Renal cortical epithelial cell (primary cell): ENCODE measurements at regions not wholly inside any gene's neighbourhood (a gene's known extent, or its start where the extent isn't known, plus 50 kb on each side); places are given as distances from the start of the nearest gene placed in this dataset.

Experiments
- DNase-seq: peaks from one replicate; pipeline ENCODE4 v3.0.0-alpha.2; 2011; ENCODE audit warnings: low read depth

GRCh38 chr4:71240094-71240493, 98.7 kb upstream of the SLC4A4 start:
- DNase-seq, result no peak

GRCh38 chr4:71241501-71242288, 97.1 kb upstream of the SLC4A4 start:
- DNase-seq, result no peak

- no peak for DNase-seq
These were observed 95.6 kb upstream of the SLC4A4 start for GRCh38 chr4:71243091-71243833.

GRCh38 chr4:71247706-71248105, 91.1 kb upstream of the SLC4A4 start:
- no peak for DNase-seq

GRCh38 chr4:71251261-71251660, 87.6 kb upstream of the SLC4A4 start:
- no peak for DNase-seq

GRCh38 chr4:71253545-71253944, 85.3 kb upstream of the SLC4A4 start:
- DNase-seq, result no peak

- DNase-seq, result no peak
These were observed 84.3 kb upstream of the SLC4A4 start for GRCh38 chr4:71254451-71255012.

- DNase-seq, result no peak
These were observed 82.8 kb upstream of the SLC4A4 start for GRCh38 chr4:71255976-71256375.

GRCh38 chr4:71257761-71258160, 81.1 kb upstream of the SLC4A4 start:
- no peak for DNase-seq

GRCh38 chr4:71258323-71258722, 80.5 kb upstream of the SLC4A4 start:
- no peak for DNase-seq

GRCh38 chr4:71259280-71259679, 79.5 kb upstream of the SLC4A4 start:
- DNase-seq, result no peak

- DNase-seq, result no peak
These were observed 78.9 kb upstream of the SLC4A4 start for GRCh38 chr4:71259911-71260331.

- no peak for DNase-seq
These were observed 78.3 kb upstream of the SLC4A4 start for GRCh38 chr4:71260544-71260943.

- DNase-seq, result no peak
These were observed 77.8 kb upstream of the SLC4A4 start for GRCh38 chr4:71261001-71261400.

GRCh38 chr4:71261633-71262121, 77.1 kb upstream of the SLC4A4 start:
- no peak for DNase-seq

GRCh38 chr4:71262161-71262560, 76.7 kb upstream of the SLC4A4 start:
- DNase-seq, result no peak

GRCh38 chr4:71266090-71266794, 72.6 kb upstream of the SLC4A4 start:
- DNase-seq, result no peak

GRCh38 chr4:71267244-71267643, 71.6 kb upstream of the SLC4A4 start:
- no peak for DNase-seq

- no peak for DNase-seq
These were observed 70.7 kb upstream of the SLC4A4 start for GRCh38 chr4:71268166-71268565.

GRCh38 chr4:71269233-71269632, 69.6 kb upstream of the SLC4A4 start:
- DNase-seq, result no peak

- DNase-seq, result peak; percentile 42
These were observed 67.9 kb upstream of the SLC4A4 start for GRCh38 chr4:71270901-71271300.

GRCh38 chr4:71272976-71273375, 65.8 kb upstream of the SLC4A4 start:
- DNase-seq, result peak; percentile 65
